Type B pancreatic cell (in vitro differentiated cells): ENCODE measurements at regions not wholly inside any gene's neighbourhood (a gene's known extent, or its start where the extent isn't known, plus 50 kb on each side); places are given as distances from the start of the nearest gene placed in this dataset.

Experiments used
- DNase-seq: peaks from one replicate; pipeline ENCODE4 v3.0.0; 2021; ENCODE audit warnings: mixed read lengths; ENCODE audit not compliant: unreplicated experiment; ENCODE audit errors: extremely low spot score
- H3K27ac Mint-ChIP-seq: 2 replicates; pipeline ENCODE4 v1.8.0; 2021; ENCODE audit warnings: mild to moderate bottlenecking, mixed read lengths
- H3K27me3 Mint-ChIP-seq: 2 replicates; pipeline ENCODE4 v1.8.0; 2021; ENCODE audit warnings: mixed read lengths
- H3K36me3 Mint-ChIP-seq: 2 replicates; pipeline ENCODE4 v1.8.0; 2021; ENCODE audit warnings: mixed read lengths
- H3K4me1 Mint-ChIP-seq: one replicate; pipeline ENCODE4 v1.8.0; 2021; ENCODE audit warnings: mixed read lengths; ENCODE audit not compliant: unreplicated experiment
- H3K4me3 Mint-ChIP-seq: 2 replicates; pipeline ENCODE4 v1.8.0; 2021; ENCODE audit warnings: mild to moderate bottlenecking, mixed read lengths
- H3K9me3 Mint-ChIP-seq: 2 replicates; pipeline ENCODE4 v1.8.0; 2021; ENCODE audit warnings: mixed read lengths
- CTCF ChIP-seq: fragments of 200-600 bp; sonication (generic); conservative IDR thresholded peaks from 2 replicates; pipeline ENCODE4 v1.5.0; 2021; ENCODE audit warnings: antibody characterized with exemption, mild to moderate bottlenecking

GRCh38 chr17:36727577-36727976 is 126.2 kb downstream of the MRM1 start:
- Mint-ChIP-seq H3K4me1 (peaks cover 12% of the 10 kb centered on the region), H3K27me3 (peaks cover 77% of the 10 kb centered on the region), H3K27ac (no peak overlapping the region), H3K4me3 (no peak overlapping the region), H3K9me3 (no peaks in the 10 kb centered on the region), H3K36me3 (no peaks in the 10 kb centered on the region)
- TF ChIP-seq CTCF = no peak
- DNase-seq = no peak

GRCh38 chr17:36728030-36728991 is 126.9 kb downstream of the MRM1 start:
- Mint-ChIP-seq H3K36me3 (no peaks in the 10 kb centered on the region), H3K27me3 (peaks cover 82% of the 10 kb centered on the region), H3K4me1 (peaks cover 12% of the 10 kb centered on the region), H3K9me3 (no peaks in the 10 kb centered on the region), H3K4me3 (peak overlapping the region; percentile 37), H3K27ac (no peak overlapping the region)
- DNase-seq = no peak
- no peak for TF ChIP-seq CTCF

GRCh38 chr17:36730095-36730808 is 128.9 kb downstream of the MRM1 start:
- Mint-ChIP-seq H3K4me1 (peaks cover 12% of the 10 kb centered on the region), H3K27me3 (peaks cover 76% of the 10 kb centered on the region), H3K9me3 (no peaks in the 10 kb centered on the region), H3K27ac (no peak overlapping the region), H3K36me3 (no peaks in the 10 kb centered on the region), H3K4me3 (no peak overlapping the region)
- DNase-seq = no peak
- TF ChIP-seq CTCF = no peak

- no peak for DNase-seq
- no peak overlapping the region for H3K4me3 Mint-ChIP-seq
- peaks cover 73% of the 10 kb centered on the region for H3K27me3 Mint-ChIP-seq
- no peak for TF ChIP-seq CTCF
- H3K27ac Mint-ChIP-seq = no peak overlapping the region
- H3K4me1 Mint-ChIP-seq = peaks cover 12% of the 10 kb centered on the region
- no peaks in the 10 kb centered on the region for H3K36me3 Mint-ChIP-seq
- H3K9me3 Mint-ChIP-seq = no peaks in the 10 kb centered on the region
These were observed 129.6 kb downstream of the MRM1 start for GRCh38 chr17:36730857-36731490.

GRCh38 chr17:36731811-36732210 is 130.4 kb downstream of the MRM1 start:
- H3K4me1 Mint-ChIP-seq = peaks cover 12% of the 10 kb centered on the region
- no peak for DNase-seq
- no peak overlapping the region for H3K27ac Mint-ChIP-seq
- H3K4me3 Mint-ChIP-seq = no peak overlapping the region
- TF ChIP-seq CTCF = no peak
- H3K27me3 Mint-ChIP-seq = peaks cover 71% of the 10 kb centered on the region
- H3K9me3 Mint-ChIP-seq = no peaks in the 10 kb centered on the region
- no peaks in the 10 kb centered on the region for H3K36me3 Mint-ChIP-seq
